Stimulated activated CD4-positive, alpha-beta T cell treated with anti-CD3 and anti-CD28 coated beads, TNF-alpha, amount 100 ng/mL, for 24 hours (primary cell): ENCODE measurements at regions not wholly inside any gene's neighbourhood (a gene's known extent, or its start where the extent isn't known, plus 50 kb on each side); places are given as distances from the start of the nearest gene placed in this dataset.
"Not testable (repeated sequence)": the region's sequence is repeated elsewhere in the genome, so short reads cannot be mapped to it uniquely, and the experiment has no call there.

ENCODE experiments used
- DNase-seq, 3 experiments: peaks; one replicate each; pipeline ENCODE4 v3.0.0-alpha.2; 2020; ENCODE audit warnings: low read depth in 3 of 3

- not testable (repeated sequence) for DNase-seq
Measured at GRCh38 chr4:3380336-3380735, 61.4 kb upstream of the HGFAC start.

- not testable (repeated sequence) for DNase-seq
Measured at GRCh38 chr4:3381208-3381607, 60.6 kb upstream of the HGFAC start.

- DNase-seq = no peak
Measured at GRCh38 chr4:3382251-3382650, 59.5 kb upstream of the HGFAC start.

GRCh38 chr4:3384391-3384770 is 57.4 kb upstream of the HGFAC start:
- DNase-seq = no peak

- no peak for DNase-seq
Measured at GRCh38 chr4:3384771-3385710, 56.7 kb upstream of the HGFAC start.

GRCh38 chr4:3385711-3386420 is 55.9 kb upstream of the HGFAC start:
- no peak for DNase-seq

GRCh38 chr4:3386526-3386925 is 55.2 kb upstream of the HGFAC start:
- no peak for DNase-seq

GRCh38 chr4:3387154-3387942 is 54.4 kb upstream of the HGFAC start:
- no peak for DNase-seq

GRCh38 chr4:3387943-3388361 is 53.8 kb upstream of the HGFAC start:
- no peak for DNase-seq

- no peak for DNase-seq
Measured at GRCh38 chr4:3388471-3389232, 53.1 kb upstream of the HGFAC start.

- DNase-seq = no peak
Measured at GRCh38 chr4:3389233-3390215, 52.2 kb upstream of the HGFAC start.

- DNase-seq = no peak
Measured at GRCh38 chr4:3390288-3390811, 51.4 kb upstream of the HGFAC start.

GRCh38 chr4:3391422-3391821 is 50.3 kb upstream of the HGFAC start:
- no peak for DNase-seq
